ENCODE measurements at regions not wholly inside any gene's neighbourhood (a gene's known extent, or its start where the extent isn't known, plus 50 kb on each side); places are given as distances from the start of the nearest gene placed in this dataset.
A peak's percentile ranks its signal among the peaks of the same experiment; 100 is the strongest.

GRCh38 chr3:94241986-94242385, 179.1 kb downstream of the NSUN3 start:
- TF ChIP-seq CTCF (conservative IDR thresholded peaks at IDR 0.05), result no peak

DNA sequence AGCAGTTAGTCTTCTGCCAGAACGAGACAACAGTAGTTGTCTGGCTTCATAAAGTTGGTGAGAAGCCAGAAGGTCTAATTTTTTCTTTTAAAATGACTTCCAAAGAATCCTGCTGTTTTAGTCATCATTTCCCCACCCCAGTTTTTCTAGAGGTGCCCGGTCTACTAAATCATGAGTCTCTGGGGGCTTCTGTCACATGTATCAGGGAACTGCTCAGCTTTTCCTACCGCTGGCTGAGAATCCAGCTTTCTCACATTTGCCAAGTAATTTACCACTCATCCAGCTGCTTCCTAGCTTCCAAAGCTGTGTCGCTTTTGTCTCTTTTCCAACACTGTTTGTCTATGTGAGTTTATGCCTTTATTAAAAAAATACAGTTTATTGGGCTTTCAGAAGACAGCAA, 183.3 kb downstream of the NSUN3 start:
- no peak for TF ChIP-seq CTCF (conservative IDR thresholded peaks at IDR 0.05)

More at GRCh38 chr3:94241986-94242385, 179.1 kb downstream of the NSUN3 start:
- H3K27ac ChIP-seq, result no peak overlapping the region

DNA sequence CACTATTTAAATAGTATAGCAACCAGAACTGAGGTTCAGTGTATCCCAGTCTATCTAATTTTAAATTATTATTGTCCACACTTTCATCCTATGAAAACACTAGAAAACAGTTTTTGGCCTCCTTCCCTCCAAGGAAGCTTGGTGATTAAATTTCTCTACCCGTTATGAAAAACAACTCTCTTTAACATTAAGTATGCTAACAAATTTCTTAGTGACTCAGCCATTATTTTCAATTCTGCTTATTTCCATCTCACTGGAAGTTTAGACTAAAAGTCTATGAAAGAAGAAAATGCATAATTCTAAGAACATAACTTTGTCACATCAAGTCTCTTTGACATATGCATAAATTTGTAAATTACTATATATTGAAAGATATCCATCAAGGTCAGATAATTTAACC, 185.2 kb downstream of the NSUN3 start:
- no peak overlapping the region for H3K27ac ChIP-seq
- no peak for TF ChIP-seq CTCF (conservative IDR thresholded peaks at IDR 0.05)

More for the DNA sequence above, 183.3 kb downstream of the NSUN3 start:
- no peak overlapping the region for H3K27ac ChIP-seq

DNA sequence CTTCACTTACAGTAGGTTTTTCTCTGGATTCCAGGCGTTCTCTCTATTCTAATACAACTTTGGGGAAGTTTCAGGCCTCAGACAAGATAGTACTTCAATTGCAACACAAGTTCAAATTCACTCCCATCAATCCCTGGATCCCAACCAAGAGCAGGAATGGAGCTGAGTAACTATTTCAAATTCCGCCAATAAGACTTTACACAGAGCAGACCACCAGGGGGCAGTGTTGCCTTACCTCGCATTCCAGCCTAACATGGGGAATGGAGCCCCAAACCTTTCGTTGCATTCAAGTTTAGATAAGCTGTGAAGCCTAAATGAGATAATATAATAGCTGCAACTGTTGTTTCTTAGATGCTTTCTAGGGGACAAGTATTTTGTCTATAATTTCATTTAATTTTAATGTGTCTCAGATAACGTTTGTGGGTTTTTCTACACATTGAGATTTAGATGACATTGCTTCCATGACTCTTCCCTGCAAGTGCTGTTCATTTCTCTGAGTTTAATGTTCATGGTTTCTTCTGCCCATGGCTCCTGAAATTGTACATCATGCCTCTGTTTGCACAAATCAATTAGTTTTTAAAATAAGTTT, 186.7 kb downstream of the NSUN3 start:
- TF ChIP-seq CTCF (conservative IDR thresholded peaks at IDR 0.05), result peak; percentile 83
- no peak overlapping the region for H3K27ac ChIP-seq

- no peak for TF ChIP-seq CTCF (conservative IDR thresholded peaks at IDR 0.05)
- no peak overlapping the region for H3K27ac ChIP-seq
Observed at GRCh38 chr3:94251566-94251965, 188.7 kb downstream of the NSUN3 start.

- H3K27ac ChIP-seq, result no peak overlapping the region
- no peak for TF ChIP-seq CTCF (conservative IDR thresholded peaks at IDR 0.05)
Observed at GRCh38 chr3:94252316-94252715, 189.5 kb downstream of the NSUN3 start.

GRCh38 chr3:94256888-94257813, 194.3 kb downstream of the NSUN3 start:
- no peak overlapping the region for H3K27ac ChIP-seq
- no peak for TF ChIP-seq CTCF (conservative IDR thresholded peaks at IDR 0.05)
